CD4-positive, CD25-positive, alpha-beta regulatory T cell (primary cell): ENCODE measurements at regions not wholly inside any gene's neighbourhood (a gene's known extent, or its start where the extent isn't known, plus 50 kb on each side); places are given as distances from the start of the nearest gene placed in this dataset.
A peak's percentile ranks its signal among the peaks of the same experiment; 100 is the strongest.

ENCODE experiments used
- ATAC-seq, 2 donors: fragments of 150-1000 bp; cut with Tn5 transposase; one replicate each; pipeline ENCODE4 v1.10.0; 2021; ENCODE audit warnings: low read depth in 2 of 2, moderate number of reproducible peaks in 2 of 2, moderate library complexity in 1 of 2
- DNase-seq, 3 donors: peaks; one replicate each; pipeline versions ENCODE4 v3.0.0 to v3.0.0-alpha.2; 2012 to 2022; ENCODE audit warnings: mixed read lengths in 1 of 3
- H3K27ac ChIP-seq: one replicate; pipeline ENCODE4 v1.7.0; 2013; ENCODE audit warnings: mild to moderate bottlenecking, low read length; ENCODE audit not compliant: insufficient read depth, poor library complexity, severe bottlenecking
- H3K27me3 ChIP-seq: one replicate; pipeline ENCODE4 v1.7.0; 2013; ENCODE audit warnings: low read length; ENCODE audit not compliant: control insufficient read depth, insufficient read depth
- H3K36me3 ChIP-seq: one replicate; pipeline ENCODE4 v1.7.0; 2013; ENCODE audit warnings: mild to moderate bottlenecking, low read length, moderate library complexity; ENCODE audit not compliant: control insufficient read depth, insufficient read depth
- H3K4me1 ChIP-seq: 2 replicates; pipeline ENCODE4 v1.7.0; 2013; ENCODE audit warnings: mild to moderate bottlenecking, low read length; ENCODE audit not compliant: insufficient read depth, control insufficient read depth, poor library complexity, severe bottlenecking
- H3K4me3 ChIP-seq: one replicate; pipeline ENCODE4 v1.7.0; 2013; ENCODE audit warnings: low read depth, mild to moderate bottlenecking, low read length, moderate library complexity
- H3K9me3 ChIP-seq, 2 experiments: 1 replicate in 1 of 2; 2 replicates in 1 of 2; pipeline ENCODE4 v1.7.0; 2013; ENCODE audit warnings: low read length in 2 of 2, mild to moderate bottlenecking in 1 of 2, moderate library complexity in 1 of 2; ENCODE audit not compliant: control insufficient read depth in 2 of 2
- H3K27ac Mint-ChIP-seq, 3 donors: one replicate each; pipeline ENCODE4 v1.8.0; 2020 to 2022; ENCODE audit warnings: mild to moderate bottlenecking in 3 of 3, mixed read lengths in 3 of 3, moderate library complexity in 2 of 3
- H3K27me3 Mint-ChIP-seq: one replicate; pipeline ENCODE4 v1.8.0; 2022; ENCODE audit warnings: mild to moderate bottlenecking, mixed read lengths
- H3K36me3 Mint-ChIP-seq: one replicate; pipeline ENCODE4 v1.8.0; 2020; ENCODE audit warnings: mixed read lengths
- H3K4me1 Mint-ChIP-seq, 4 donors: one replicate each; pipeline ENCODE4 v1.8.0; 2020 to 2022; ENCODE audit warnings: mixed read lengths in 4 of 4, mild to moderate bottlenecking in 1 of 4
- H3K4me3 Mint-ChIP-seq, 4 donors: one replicate each; pipeline ENCODE4 v1.8.0; 2020 to 2022; ENCODE audit warnings: mild to moderate bottlenecking in 4 of 4, mixed read lengths in 4 of 4, moderate library complexity in 3 of 4
- H3K9me3 Mint-ChIP-seq, 7 donors: one replicate each; pipeline ENCODE4 v1.8.0; 2020 to 2022; ENCODE audit warnings: mixed read lengths in 7 of 7, mild to moderate bottlenecking in 3 of 7, moderate library complexity in 2 of 7

GRCh38 chr12:13670285-13670866 lies 311.0 kb downstream of the GRIN2B start:
- H3K4me3 Mint-ChIP-seq = no peak overlapping the region
- DNase-seq = no peak
- no peaks in the 10 kb centered on the region for H3K36me3 ChIP-seq
- no peaks in the 10 kb centered on the region for H3K36me3 Mint-ChIP-seq
- no peak overlapping the region for H3K4me3 ChIP-seq
- H3K27ac Mint-ChIP-seq = no peak overlapping the region
- H3K27ac ChIP-seq = no peak overlapping the region
- no peaks in the 10 kb centered on the region for H3K27me3 ChIP-seq
- peaks cover 0 to 2% (median 0%) of the 10 kb centered on the region in 7 donors for H3K9me3 Mint-ChIP-seq
- H3K9me3 ChIP-seq = no peaks in the 10 kb centered on the region
- peaks cover 4% of the 10 kb centered on the region for H3K27me3 Mint-ChIP-seq
- H3K4me1 Mint-ChIP-seq = no peaks in the 10 kb centered on the region
- ATAC-seq = no peak
- no peaks in the 10 kb centered on the region for H3K4me1 ChIP-seq

GRCh38 chr12:13668880-13669279 lies 312.5 kb downstream of the GRIN2B start:
- H3K27me3 Mint-ChIP-seq = peaks cover 4% of the 10 kb centered on the region

GRCh38 chr12:13666806-13667205 lies 314.6 kb downstream of the GRIN2B start:
- Mint-ChIP-seq H3K27me3 (peaks cover 4% of the 10 kb centered on the region), H3K27ac (no peak overlapping the region), H3K9me3 (peaks cover 0 to 2% (median 0%) of the 10 kb centered on the region in 7 donors), H3K4me1 (no peaks in the 10 kb centered on the region), H3K36me3 (no peaks in the 10 kb centered on the region), H3K4me3 (no peak overlapping the region)
- H3K27me3 ChIP-seq = no peaks in the 10 kb centered on the region
- no peaks in the 10 kb centered on the region for H3K9me3 ChIP-seq
- no peak for DNase-seq
- H3K36me3 ChIP-seq = no peaks in the 10 kb centered on the region
- no peak overlapping the region for H3K4me3 ChIP-seq
- no peaks in the 10 kb centered on the region for H3K4me1 ChIP-seq
- no peak overlapping the region for H3K27ac ChIP-seq
- ATAC-seq = no peak

More at GRCh38 chr12:13668880-13669279, 312.5 kb downstream of the GRIN2B start:
- Histone ChIP-seq H3K36me3 (no peaks in the 10 kb centered on the region), H3K9me3 (no peaks in the 10 kb centered on the region), H3K27me3 (no peaks in the 10 kb centered on the region), H3K4me3 (no peak overlapping the region), H3K4me1 (no peaks in the 10 kb centered on the region), H3K27ac (no peak overlapping the region)
- no peak overlapping the region for H3K27ac Mint-ChIP-seq
- no peaks in the 10 kb centered on the region for H3K4me1 Mint-ChIP-seq
- ATAC-seq (no peak), DNase-seq (no peak)
- H3K36me3 Mint-ChIP-seq = no peaks in the 10 kb centered on the region
- H3K4me3 Mint-ChIP-seq = no peak overlapping the region
- H3K9me3 Mint-ChIP-seq = peaks cover 0 to 2% (median 0%) of the 10 kb centered on the region in 7 donors

GRCh38 chr12:13661005-13661887 lies 320.2 kb downstream of the GRIN2B start:
- peaks cover 6% of the 10 kb centered on the region for H3K27me3 Mint-ChIP-seq
- H3K9me3 Mint-ChIP-seq = peaks cover 0 to 1% (median 0%) of the 10 kb centered on the region in 7 donors
- no peaks in the 10 kb centered on the region for H3K9me3 ChIP-seq
- H3K27ac ChIP-seq = no peak overlapping the region
- no peaks in the 10 kb centered on the region for H3K4me1 ChIP-seq
- H3K36me3 ChIP-seq = no peaks in the 10 kb centered on the region
- H3K36me3 Mint-ChIP-seq = no peaks in the 10 kb centered on the region
- no peak overlapping the region for H3K4me3 ChIP-seq
- H3K4me3 Mint-ChIP-seq = no peak overlapping the region
- H3K27ac Mint-ChIP-seq = no peak overlapping the region
- H3K4me1 Mint-ChIP-seq = no peaks in the 10 kb centered on the region
- H3K27me3 ChIP-seq = peaks cover 6% of the 10 kb centered on the region
- DNase-seq (peak in 1 of 3 donors; percentile 14), ATAC-seq (no peak)

GRCh38 chr12:13654456-13654855 lies 326.9 kb downstream of the GRIN2B start:
- peaks cover 0 to 2% (median 0%) of the 10 kb centered on the region in 7 donors for H3K9me3 Mint-ChIP-seq
- peaks cover 6% of the 10 kb centered on the region for H3K27me3 Mint-ChIP-seq
- H3K36me3 Mint-ChIP-seq = no peaks in the 10 kb centered on the region
- no peak overlapping the region for H3K27ac Mint-ChIP-seq
- ATAC-seq (no peak), DNase-seq (no peak)
- H3K27ac ChIP-seq = no peak overlapping the region
- H3K4me1 ChIP-seq = no peaks in the 10 kb centered on the region
- no peaks in the 10 kb centered on the region for H3K4me1 Mint-ChIP-seq
- no peaks in the 10 kb centered on the region for H3K36me3 ChIP-seq
- H3K4me3 Mint-ChIP-seq = no peak overlapping the region
- no peak overlapping the region for H3K4me3 ChIP-seq
- H3K9me3 ChIP-seq = no peaks in the 10 kb centered on the region
- H3K27me3 ChIP-seq = peaks cover 6% of the 10 kb centered on the region

GRCh38 chr12:13652105-13652504 lies 329.3 kb downstream of the GRIN2B start:
- ATAC-seq (no peak), DNase-seq (no peak)
- Mint-ChIP-seq H3K27me3 (peaks cover 5% of the 10 kb centered on the region), H3K4me3 (no peak overlapping the region), H3K9me3 (peaks cover 0 to 2% (median 0%) of the 10 kb centered on the region in 7 donors), H3K36me3 (no peaks in the 10 kb centered on the region), H3K4me1 (no peaks in the 10 kb centered on the region), H3K27ac (no peak overlapping the region)
- Histone ChIP-seq H3K27ac (no peak overlapping the region), H3K4me3 (no peak overlapping the region), H3K27me3 (peaks cover 1% of the 10 kb centered on the region), H3K4me1 (no peaks in the 10 kb centered on the region), H3K36me3 (no peaks in the 10 kb centered on the region), H3K9me3 (no peaks in the 10 kb centered on the region)

- Histone ChIP-seq H3K4me1 (no peaks in the 10 kb centered on the region), H3K27ac (no peak overlapping the region), H3K36me3 (no peaks in the 10 kb centered on the region), H3K27me3 (no peaks in the 10 kb centered on the region), H3K9me3 (no peaks in the 10 kb centered on the region), H3K4me3 (no peak overlapping the region)
- H3K4me1 Mint-ChIP-seq = no peaks in the 10 kb centered on the region
- no peak overlapping the region for H3K27ac Mint-ChIP-seq
- no peaks in the 10 kb centered on the region for H3K36me3 Mint-ChIP-seq
- ATAC-seq (no peak), DNase-seq (no peak)
- no peak overlapping the region for H3K4me3 Mint-ChIP-seq
- peaks cover 0 to 8% (median 0%) of the 10 kb centered on the region in 7 donors for H3K9me3 Mint-ChIP-seq
- no peaks in the 10 kb centered on the region for H3K27me3 Mint-ChIP-seq
Measured at GRCh38 chr12:13635709-13636108, 345.7 kb downstream of the GRIN2B start.
